Smooth muscle cell (in vitro differentiated cells): ENCODE measurements at regions not wholly inside any gene's neighbourhood (a gene's known extent, or its start where the extent isn't known, plus 50 kb on each side); places are given as distances from the start of the nearest gene placed in this dataset.

Source experiments
- DNase-seq: peaks from one replicate; lab custom pipeline; 2025; ENCODE audit not compliant: unreplicated experiment; lab: John Stamatoyannopoulos, UW
- H2AFZ ChIP-seq: fragments of 200-600 bp; sonication (generic); 2 replicates; pipeline ENCODE4 v1.6.0; 2016; ENCODE audit warnings: antibody characterized with exemption, low read depth, mild to moderate bottlenecking
- H3F3A ChIP-seq: fragments of 200-600 bp; sonication (generic); 2 replicates; pipeline ENCODE4 v1.6.0; 2017; ENCODE audit warnings: antibody characterized with exemption, low read depth
- H3K27ac ChIP-seq: fragments of 200-600 bp; sonication (generic); 2 replicates; pipeline ENCODE4 v1.5.1; 2016; ENCODE audit warnings: low read depth, mild to moderate bottlenecking
- H3K27me3 ChIP-seq: fragments of 200-600 bp; sonication (generic); 2 replicates; pipeline ENCODE4 v1.6.1; 2016; ENCODE audit warnings: low read depth, mild to moderate bottlenecking
- H3K36me3 ChIP-seq: fragments of 200-600 bp; sonication (generic); 2 replicates; pipeline ENCODE4 v1.5.1; 2016; ENCODE audit warnings: low read depth
- H3K4me1 ChIP-seq: fragments of 200-600 bp; sonication (generic); 2 replicates; pipeline ENCODE4 v1.5.1; 2016; ENCODE audit warnings: low read depth
- H3K4me2 ChIP-seq: fragments of 200-600 bp; sonication (generic); 2 replicates; pipeline ENCODE4 v1.6.0; 2016; ENCODE audit warnings: mild to moderate bottlenecking
- H3K4me3 ChIP-seq: fragments of 200-600 bp; sonication (generic); 2 replicates; pipeline ENCODE4 v1.5.1; 2016; ENCODE audit warnings: mild to moderate bottlenecking
- H3K79me2 ChIP-seq: fragments of 200-600 bp; sonication (generic); 2 replicates; pipeline ENCODE4 v1.6.0; 2016; ENCODE audit warnings: low read depth, mild to moderate bottlenecking
- H3K9ac ChIP-seq: fragments of 200-600 bp; sonication (generic); 2 replicates; pipeline ENCODE4 v1.6.0; 2016; ENCODE audit warnings: low read depth
- H3K9me3 ChIP-seq: fragments of 200-600 bp; sonication (generic); replicated peaks from 2 replicates; pipeline ENCODE4 v1.5.1; 2016; ENCODE audit warnings: low read depth
- H4K20me1 ChIP-seq: fragments of 200-600 bp; sonication (generic); 2 replicates; pipeline ENCODE4 v1.6.0; 2016; ENCODE audit warnings: low read depth
- CTCF ChIP-seq: fragments of 200-600 bp; sonication (generic); IDR thresholded peaks from 2 replicates; pipeline ENCODE4 v1.5.1; 2017; ENCODE audit warnings: borderline replicate concordance, mild to moderate bottlenecking, antibody characterized with exemption; ENCODE audit not compliant: insufficient read depth, poor library complexity, severe bottlenecking
- WGBS: methylation state at CpG from one replicate; pipeline ENCODE4 v1.1.7; 2016; ENCODE audit warnings: low lambda C conversion rate; 5-methylcytosine and 5-hydroxymethylcytosine counted together

DNA sequence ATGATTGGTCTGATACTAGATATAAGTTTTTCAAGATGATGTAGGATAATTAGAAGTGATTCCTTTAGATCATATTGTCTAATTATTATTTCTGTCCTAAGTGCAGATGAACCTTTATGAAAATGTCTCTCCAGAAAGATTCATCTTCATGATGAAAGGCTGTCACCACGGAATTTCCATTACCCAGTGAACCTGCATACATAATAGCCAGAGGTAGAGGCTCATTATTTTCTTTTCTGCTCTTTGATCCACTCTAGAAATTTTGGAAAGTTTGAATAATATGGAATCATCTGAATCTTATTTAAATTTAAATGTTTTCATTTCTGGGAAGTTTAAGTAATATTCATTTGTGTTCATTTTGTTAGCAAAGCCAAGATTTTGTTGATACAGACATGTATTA, 137.1 kb upstream of the ATP2B1 start:
- DNase-seq = no peak
- TF ChIP-seq CTCF = no peak
- H3K27me3 ChIP-seq = peaks cover 20% of the 10 kb centered on the region
- no peak overlapping the region for H3K9ac ChIP-seq
- H3K4me3 ChIP-seq = no peak overlapping the region
- H3K4me1 ChIP-seq = no peaks in the 10 kb centered on the region
- no peak overlapping the region for H3K27ac ChIP-seq
- no peaks in the 10 kb centered on the region for H3K9me3 ChIP-seq
- no peak overlapping the region for H2AFZ ChIP-seq
- 69% methylated on average over 1 of the region's 1 CpG for WGBS
- H3K4me2 ChIP-seq = no peak overlapping the region
- no peaks in the 10 kb centered on the region for H3F3A ChIP-seq
- no peaks in the 10 kb centered on the region for H4K20me1 ChIP-seq
- no peaks in the 10 kb centered on the region for H3K79me2 ChIP-seq
- H3K36me3 ChIP-seq = no peaks in the 10 kb centered on the region

DNA sequence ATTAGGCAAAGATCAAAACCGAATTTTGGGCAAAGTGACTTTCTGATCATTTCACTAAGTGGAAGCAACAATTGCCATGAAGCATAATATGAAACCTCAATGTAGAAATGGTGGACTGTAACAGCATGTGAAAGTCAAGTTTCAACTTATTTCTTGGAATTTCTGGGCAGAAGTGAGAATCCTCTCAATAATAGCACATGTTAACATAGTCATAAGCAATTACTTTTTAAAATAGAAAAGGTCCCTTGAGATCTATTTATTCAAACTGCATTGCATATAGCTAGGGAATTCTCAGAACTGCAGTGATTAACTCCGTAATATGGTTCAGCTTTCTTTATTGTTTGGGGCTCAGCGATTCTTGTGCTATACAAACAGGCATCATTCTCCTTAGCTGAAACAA, 136.7 kb upstream of the ATP2B1 start:
- Histone ChIP-seq H3K27me3 (peaks cover 16% of the 10 kb centered on the region), H4K20me1 (no peaks in the 10 kb centered on the region), H3K4me2 (no peak overlapping the region), H3K27ac (no peak overlapping the region), H3K9me3 (no peaks in the 10 kb centered on the region), H2AFZ (no peak overlapping the region), H3K4me1 (no peaks in the 10 kb centered on the region), H3K79me2 (no peaks in the 10 kb centered on the region), H3F3A (no peaks in the 10 kb centered on the region), H3K9ac (no peak overlapping the region), H3K4me3 (no peak overlapping the region), H3K36me3 (no peaks in the 10 kb centered on the region)
- no peak for TF ChIP-seq CTCF
- DNase-seq = no peak
- WGBS = 85% methylated on average over 3 of the region's 3 CpGs

DNA sequence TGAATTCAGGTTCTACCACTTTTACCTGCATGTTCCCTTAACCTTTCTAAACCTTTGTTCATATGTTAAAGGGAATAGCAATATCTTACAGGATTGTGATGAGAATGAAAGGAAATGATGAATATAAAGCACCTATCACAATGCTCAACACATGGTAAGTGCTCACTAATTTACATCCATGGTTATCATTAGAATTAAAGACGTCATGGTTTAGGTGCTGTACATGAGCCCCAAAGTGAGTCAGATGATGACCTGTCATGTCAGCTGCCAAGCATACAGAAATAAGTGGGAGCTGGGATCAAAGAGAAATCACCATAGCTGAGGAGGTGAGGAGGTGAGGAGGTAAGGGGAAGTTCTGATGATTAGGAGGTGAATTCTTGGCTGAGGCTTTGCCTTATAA, 135.9 kb upstream of the ATP2B1 start:
- DNase-seq = no peak
- Histone ChIP-seq H4K20me1 (no peaks in the 10 kb centered on the region), H3K4me3 (no peak overlapping the region), H2AFZ (no peak overlapping the region), H3K9me3 (no peaks in the 10 kb centered on the region), H3F3A (no peaks in the 10 kb centered on the region), H3K27ac (no peak overlapping the region), H3K9ac (no peak overlapping the region), H3K27me3 (peaks cover 8% of the 10 kb centered on the region), H3K4me2 (no peak overlapping the region), H3K36me3 (no peaks in the 10 kb centered on the region), H3K4me1 (no peaks in the 10 kb centered on the region), H3K79me2 (no peaks in the 10 kb centered on the region)
- WGBS = 82% methylated on average over 1 of the region's 1 CpG
- TF ChIP-seq CTCF = no peak

DNA sequence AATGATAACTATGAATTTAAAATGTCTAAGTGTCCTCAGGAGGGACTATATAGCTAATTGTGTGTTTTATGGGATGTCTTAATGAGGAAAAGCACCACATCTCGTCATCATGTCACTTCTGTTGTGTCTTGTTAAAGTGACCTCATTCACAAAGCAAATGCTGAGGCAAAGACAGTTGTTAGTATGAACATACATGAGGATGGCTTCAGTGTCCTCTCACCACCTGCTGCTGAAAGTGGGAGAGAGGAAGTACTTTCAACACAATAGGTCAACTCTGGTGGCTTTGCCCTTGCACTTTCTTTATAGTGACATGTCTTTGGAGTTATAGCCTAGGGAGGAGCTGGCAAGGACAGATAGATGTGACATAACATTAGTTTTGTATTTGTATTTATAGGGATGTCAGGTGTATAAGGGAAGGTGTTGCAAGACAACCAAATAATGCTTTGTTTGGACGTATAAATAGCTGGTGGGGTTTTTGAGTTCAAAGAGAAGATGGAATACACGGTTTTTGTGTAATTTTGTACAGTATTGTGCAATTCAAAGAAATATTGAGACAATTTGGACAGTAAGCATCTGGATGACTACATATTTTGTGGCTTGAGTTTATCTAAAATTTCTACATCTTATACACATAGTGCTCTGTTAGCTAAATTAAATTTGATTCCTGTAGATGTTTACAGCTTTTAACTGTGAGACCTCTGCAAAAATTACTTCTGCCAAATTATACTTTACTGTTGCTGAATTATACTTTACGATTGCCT, 131.7 kb upstream of the ATP2B1 start:
- Histone ChIP-seq H3K9me3 (no peaks in the 10 kb centered on the region), H2AFZ (no peak overlapping the region), H3K27me3 (peaks cover 4% of the 10 kb centered on the region), H3F3A (no peaks in the 10 kb centered on the region), H3K4me1 (no peaks in the 10 kb centered on the region), H4K20me1 (no peaks in the 10 kb centered on the region), H3K4me2 (no peak overlapping the region), H3K9ac (no peak overlapping the region), H3K36me3 (no peaks in the 10 kb centered on the region), H3K27ac (no peak overlapping the region), H3K79me2 (no peaks in the 10 kb centered on the region), H3K4me3 (no peak overlapping the region)
- DNase-seq = no peak
- no peak for TF ChIP-seq CTCF
- WGBS = 83% methylated on average over 4 of the region's 4 CpGs
